ENCODE measurements at regions not wholly inside any gene's neighbourhood (a gene's known extent, or its start where the extent isn't known, plus 50 kb on each side); places are given as distances from the start of the nearest gene placed in this dataset.

DNA sequence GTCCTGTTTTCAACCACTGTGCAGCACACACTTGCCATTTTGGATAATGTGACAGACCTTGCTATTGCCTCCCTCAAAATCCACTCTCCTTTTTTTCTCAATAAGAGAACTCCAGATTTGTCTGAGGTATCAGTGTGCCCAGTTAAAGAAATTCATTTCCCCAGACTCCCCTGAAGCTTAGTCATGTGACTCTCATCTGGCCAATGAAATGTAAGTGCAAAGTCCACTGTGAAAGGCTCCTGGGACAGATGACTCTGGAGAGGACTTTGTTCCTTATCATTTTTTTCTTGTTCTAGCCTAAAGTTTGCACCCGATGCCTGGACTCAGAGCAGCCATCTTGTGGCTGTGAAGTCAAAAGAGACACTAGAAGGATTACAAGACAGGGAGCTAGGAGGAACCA, 268.6 kb upstream of the LRTM1 start:
- no peak overlapping the region for H3K27ac ChIP-seq

DNA sequence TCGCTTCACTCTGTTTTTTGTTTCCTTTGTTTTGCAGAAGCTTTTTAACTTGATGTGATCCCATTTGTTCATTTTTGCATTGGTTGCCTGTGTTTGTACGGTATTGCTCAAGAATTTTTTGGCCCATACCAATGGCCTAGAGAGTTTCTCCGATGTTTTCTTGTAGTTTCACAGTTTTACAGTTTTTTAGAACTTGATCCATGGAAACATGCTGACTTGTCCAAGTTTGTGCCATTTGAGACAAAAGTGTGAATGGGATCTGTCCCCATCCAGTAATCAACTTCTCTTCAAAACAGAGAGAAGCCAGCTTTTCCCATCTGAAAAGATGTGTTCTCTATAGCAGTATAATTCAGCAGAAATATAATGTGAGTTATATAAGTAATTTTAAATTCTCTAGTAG, 266.5 kb upstream of the LRTM1 start:
- H3K27ac ChIP-seq = no peak overlapping the region
- TF ChIP-seq, protein P1, sequence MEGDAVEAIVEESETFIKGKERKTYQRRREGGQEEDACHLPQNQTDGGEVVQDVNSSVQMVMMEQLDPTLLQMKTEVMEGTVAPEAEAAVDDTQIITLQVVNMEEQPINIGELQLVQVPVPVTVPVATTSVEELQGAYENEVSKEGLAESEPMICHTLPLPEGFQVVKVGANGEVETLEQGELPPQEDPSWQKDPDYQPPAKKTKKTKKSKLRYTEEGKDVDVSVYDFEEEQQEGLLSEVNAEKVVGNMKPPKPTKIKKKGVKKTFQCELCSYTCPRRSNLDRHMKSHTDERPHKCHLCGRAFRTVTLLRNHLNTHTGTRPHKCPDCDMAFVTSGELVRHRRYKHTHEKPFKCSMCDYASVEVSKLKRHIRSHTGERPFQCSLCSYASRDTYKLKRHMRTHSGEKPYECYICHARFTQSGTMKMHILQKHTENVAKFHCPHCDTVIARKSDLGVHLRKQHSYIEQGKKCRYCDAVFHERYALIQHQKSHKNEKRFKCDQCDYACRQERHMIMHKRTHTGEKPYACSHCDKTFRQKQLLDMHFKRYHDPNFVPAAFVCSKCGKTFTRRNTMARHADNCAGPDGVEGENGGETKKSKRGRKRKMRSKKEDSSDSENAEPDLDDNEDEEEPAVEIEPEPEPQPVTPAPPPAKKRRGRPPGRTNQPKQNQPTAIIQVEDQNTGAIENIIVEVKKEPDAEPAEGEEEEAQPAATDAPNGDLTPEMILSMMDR (conservative IDR thresholded peaks at IDR 0.05) = no peak

More for the DNA sequence above, 268.6 kb upstream of the LRTM1 start:
- TF ChIP-seq, protein P1 (conservative IDR thresholded peaks at IDR 0.05) = no peak

DNA sequence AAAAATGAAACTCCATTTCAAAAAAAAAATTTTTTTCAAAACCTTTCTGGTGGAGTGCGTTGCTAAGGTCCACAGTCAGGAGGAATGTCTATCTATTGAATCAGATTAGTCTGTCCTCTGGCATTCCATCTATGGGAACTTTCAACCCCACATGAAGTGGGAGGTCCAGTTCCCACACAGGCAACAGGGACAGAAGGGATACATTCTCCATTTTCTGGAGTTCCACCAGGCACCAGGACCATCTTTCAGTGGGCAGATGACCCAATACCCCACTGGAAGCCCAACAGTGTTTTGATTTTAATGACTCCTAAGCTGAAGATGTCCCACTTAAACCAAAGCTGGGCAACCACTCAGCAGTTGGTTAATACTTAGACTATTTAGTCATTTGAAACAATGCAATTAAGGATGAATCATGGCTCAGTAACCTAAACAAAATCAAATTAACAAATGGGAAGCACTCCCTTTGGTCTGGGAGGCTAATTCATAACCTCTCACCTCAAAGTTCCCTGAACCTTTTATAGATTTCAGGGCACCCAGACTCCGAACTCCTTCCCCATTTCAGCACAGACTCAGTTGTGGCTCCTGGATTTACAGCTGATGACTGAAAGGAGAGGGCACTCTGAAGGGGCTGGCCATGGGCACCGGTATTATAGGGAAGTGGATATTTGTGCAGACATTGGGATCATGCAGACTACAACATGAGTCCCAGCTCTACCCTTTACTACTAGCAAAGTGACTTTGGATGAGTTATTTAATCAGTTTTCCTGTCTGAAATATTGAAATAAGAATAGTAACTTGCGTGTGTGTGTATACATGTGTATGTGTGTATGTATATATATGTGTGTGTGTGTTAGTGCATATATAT, 264.3 kb upstream of the LRTM1 start:
- no peak overlapping the region for H3K27ac ChIP-seq
- TF ChIP-seq, protein P1 (conservative IDR thresholded peaks at IDR 0.05) = no peak

DNA sequence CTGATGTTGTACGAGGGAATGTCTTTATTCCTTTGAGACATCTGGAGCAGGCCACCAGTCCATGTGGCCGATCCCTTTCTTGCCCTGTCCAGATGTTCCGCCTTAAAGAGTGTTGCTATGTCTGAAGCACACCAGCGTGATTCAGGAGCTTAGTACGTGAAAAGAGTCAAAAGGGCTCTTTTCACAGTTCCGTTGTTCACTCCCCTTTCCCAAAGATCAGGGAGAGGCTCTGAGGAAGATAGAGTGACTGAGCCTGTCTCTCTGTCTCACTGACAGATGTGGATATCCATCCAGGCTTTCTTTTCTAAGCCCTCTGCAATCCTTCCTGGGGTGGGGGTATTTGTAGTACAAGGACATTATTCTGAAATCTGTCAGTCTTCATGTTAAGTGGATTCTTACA, 262.5 kb upstream of the LRTM1 start:
- no peak overlapping the region for H3K27ac ChIP-seq
- TF ChIP-seq, protein P1 (conservative IDR thresholded peaks at IDR 0.05) = no peak

DNA sequence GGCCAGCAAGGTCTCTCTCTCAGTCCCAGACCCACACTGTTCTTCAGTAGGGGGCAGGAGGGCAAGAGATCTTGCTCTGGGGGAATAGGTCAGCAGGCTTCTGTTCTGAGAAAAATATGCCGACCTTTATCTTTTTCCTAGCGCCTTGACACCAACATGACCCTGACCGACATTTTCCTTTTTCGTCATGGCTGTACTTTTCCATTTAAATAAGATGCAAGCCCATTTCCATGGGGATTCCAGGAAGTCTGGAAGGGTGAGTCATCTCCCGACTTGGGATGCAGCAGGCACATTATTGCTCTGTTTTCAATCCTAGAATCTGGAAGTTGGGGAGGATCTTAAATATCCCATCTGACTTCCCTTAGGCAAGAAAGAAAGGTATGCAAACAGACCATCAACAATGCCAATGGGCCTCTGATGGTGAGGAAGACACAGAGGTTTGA, 261.5 kb upstream of the LRTM1 start:
- TF ChIP-seq, protein P1 (conservative IDR thresholded peaks at IDR 0.05) = no peak
- no peak overlapping the region for H3K27ac ChIP-seq

DNA sequence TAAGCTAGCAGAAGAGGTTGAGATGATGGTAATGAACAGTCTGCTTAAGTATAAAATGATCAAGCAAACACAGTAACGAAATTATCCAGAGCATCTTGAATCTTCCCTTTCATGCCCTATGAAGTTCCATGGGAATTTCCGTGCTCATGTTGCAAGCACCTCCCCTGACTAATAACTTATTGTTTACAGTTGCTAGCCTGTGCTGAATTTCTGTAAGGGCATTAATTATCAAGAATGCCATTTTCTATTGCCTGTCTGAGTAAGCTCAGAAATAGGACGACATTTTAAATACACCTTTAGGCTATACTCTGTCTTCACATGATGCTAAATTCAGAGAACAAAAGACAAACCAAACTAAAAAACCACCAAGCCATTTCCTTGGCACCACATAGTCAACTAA, 257.5 kb upstream of the LRTM1 start:
- no peak overlapping the region for H3K27ac ChIP-seq
- TF ChIP-seq, protein P1 (conservative IDR thresholded peaks at IDR 0.05) = no peak

DNA sequence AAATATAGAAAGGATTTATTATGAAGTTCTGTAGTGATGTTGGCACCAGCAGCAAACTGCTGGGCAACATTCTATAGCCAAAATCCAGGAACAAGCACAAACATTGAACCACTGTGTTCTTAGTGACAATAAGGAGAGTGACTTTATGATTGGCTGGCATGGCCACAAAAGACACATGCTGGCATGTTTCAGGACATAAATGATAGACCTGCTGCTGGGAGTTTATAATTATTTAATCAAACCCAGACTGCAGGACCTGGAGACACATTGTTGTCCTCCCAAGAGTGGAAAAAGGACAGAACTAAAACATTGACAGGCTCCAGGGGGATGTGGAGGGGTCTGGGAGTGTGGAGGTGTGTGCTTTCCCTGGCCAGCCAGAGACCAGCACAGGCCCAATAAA, 255.3 kb upstream of the LRTM1 start:
- TF ChIP-seq, protein P1 (conservative IDR thresholded peaks at IDR 0.05) = no peak
- peak overlapping the region; percentile 11; the same call in 1 of the 2 replicates for H3K27ac ChIP-seq
